Muscle layer of duodenum (tissue), 2 donors: ENCODE measurements at regions not wholly inside any gene's neighbourhood (a gene's known extent, or its start where the extent isn't known, plus 50 kb on each side); places are given as distances from the start of the nearest gene placed in this dataset.
"Not testable (repeated sequence)": the region's sequence is repeated elsewhere in the genome, so short reads cannot be mapped to it uniquely, and the experiment has no call there.

Experiments used
- H3K27ac ChIP-seq: one replicate; pipeline ENCODE4 v1.7.0; 2013; ENCODE audit warnings: mild to moderate bottlenecking, low read length
- H3K27me3 ChIP-seq: one replicate; pipeline ENCODE4 v1.7.0; 2013; ENCODE audit warnings: low read depth, mild to moderate bottlenecking, control low read depth, low read length
- H3K36me3 ChIP-seq, 2 donors: one replicate each; pipeline ENCODE4 v1.7.0; 2013; ENCODE audit warnings: low read length in 2 of 2, control low read depth in 1 of 2, mild to moderate bottlenecking in 1 of 2; ENCODE audit not compliant: insufficient read depth in 2 of 2, control insufficient read depth in 1 of 2
- H3K4me1 ChIP-seq, 2 donors: one replicate each; pipeline ENCODE4 v1.7.0; 2013; ENCODE audit warnings: low read length in 2 of 2, mild to moderate bottlenecking in 2 of 2, control low read depth in 1 of 2, moderate library complexity in 1 of 2; ENCODE audit not compliant: insufficient read depth in 2 of 2, control insufficient read depth in 1 of 2
- H3K4me3 ChIP-seq, 2 donors: one replicate each; pipeline ENCODE4 v1.7.0; 2013; ENCODE audit warnings: low read length in 2 of 2, low read depth in 1 of 2, mild to moderate bottlenecking in 1 of 2
- H3K9me3 ChIP-seq, 2 donors: one replicate each; pipeline ENCODE4 v1.7.0; 2013; ENCODE audit warnings: low read length in 2 of 2, control low read depth in 1 of 2, mild to moderate bottlenecking in 1 of 2; ENCODE audit not compliant: control insufficient read depth in 1 of 2
- donor health status: healthy.

DNA sequence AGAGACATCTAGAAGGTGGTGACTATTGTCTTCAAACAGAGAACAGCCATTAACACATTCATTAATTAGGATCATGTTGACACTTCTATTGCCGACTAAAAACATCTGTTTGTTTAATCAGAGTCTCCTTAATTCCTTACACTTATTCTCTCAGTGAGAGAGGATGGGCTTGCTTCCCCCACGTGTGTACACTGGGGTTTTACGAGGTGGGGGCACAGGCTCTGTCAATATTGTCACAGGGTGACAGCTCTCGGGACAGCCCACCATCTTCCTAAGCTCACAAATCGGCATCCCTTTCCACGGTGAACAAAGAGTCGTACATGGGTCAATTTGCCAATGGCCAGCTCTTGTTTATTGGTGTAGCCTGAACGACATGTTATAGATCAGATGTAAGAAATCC lies 413.2 kb downstream of the MIAT start:
- H3K27ac ChIP-seq, result no peak overlapping the region
- H3K36me3 ChIP-seq, result no peaks in the 10 kb centered on the region
- H3K9me3 ChIP-seq, result no peaks in the 10 kb centered on the region
- H3K4me1 ChIP-seq, result no peaks in the 10 kb centered on the region
- no peaks in the 10 kb centered on the region for H3K27me3 ChIP-seq
- H3K4me3 ChIP-seq, result no peak overlapping the region

DNA sequence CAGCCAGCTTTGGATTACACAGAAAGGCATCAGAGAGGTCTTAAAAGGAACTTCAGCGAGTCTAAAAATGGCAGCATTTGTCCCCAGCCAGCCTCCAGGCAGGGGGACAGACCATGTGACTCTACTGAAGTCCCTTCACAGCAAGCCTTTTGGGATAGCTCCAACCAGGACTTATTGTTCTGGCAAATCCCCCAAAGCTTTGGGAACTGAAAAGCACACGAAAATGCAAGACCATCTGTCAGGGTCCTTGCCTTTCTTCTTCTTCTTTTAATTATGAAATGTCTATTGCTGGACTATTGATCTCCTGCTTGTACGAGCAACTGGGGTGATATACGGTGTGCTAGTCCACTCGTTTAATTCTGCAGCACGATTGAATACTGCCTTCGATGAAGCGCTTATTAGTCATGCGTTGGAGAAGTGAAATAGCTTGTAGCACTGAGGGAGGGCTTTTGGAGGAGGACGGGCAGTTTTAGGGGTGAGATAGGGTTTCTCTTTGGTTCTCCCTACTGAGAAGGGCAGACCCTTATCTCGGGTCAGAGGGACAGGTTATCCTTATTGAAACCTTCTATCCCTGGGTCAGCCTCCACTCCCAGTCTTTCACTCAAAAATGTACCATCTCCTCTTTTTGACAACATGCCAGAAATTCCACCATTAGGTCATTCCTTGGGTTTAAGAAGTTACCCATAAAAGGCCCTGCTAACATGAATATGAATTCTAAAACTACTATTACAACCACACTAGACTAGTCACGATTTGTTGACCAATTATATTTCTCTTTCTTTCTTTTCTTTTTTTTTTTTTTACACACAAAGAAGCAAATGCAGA lies 416.4 kb downstream of the MIAT start:
- Histone ChIP-seq H3K36me3 (no peaks in the 10 kb centered on the region), H3K27ac (no peak overlapping the region), H3K9me3 (no peaks in the 10 kb centered on the region), H3K4me3 (no peak overlapping the region), H3K4me1 (no peaks in the 10 kb centered on the region), H3K27me3 (no peaks in the 10 kb centered on the region)

DNA sequence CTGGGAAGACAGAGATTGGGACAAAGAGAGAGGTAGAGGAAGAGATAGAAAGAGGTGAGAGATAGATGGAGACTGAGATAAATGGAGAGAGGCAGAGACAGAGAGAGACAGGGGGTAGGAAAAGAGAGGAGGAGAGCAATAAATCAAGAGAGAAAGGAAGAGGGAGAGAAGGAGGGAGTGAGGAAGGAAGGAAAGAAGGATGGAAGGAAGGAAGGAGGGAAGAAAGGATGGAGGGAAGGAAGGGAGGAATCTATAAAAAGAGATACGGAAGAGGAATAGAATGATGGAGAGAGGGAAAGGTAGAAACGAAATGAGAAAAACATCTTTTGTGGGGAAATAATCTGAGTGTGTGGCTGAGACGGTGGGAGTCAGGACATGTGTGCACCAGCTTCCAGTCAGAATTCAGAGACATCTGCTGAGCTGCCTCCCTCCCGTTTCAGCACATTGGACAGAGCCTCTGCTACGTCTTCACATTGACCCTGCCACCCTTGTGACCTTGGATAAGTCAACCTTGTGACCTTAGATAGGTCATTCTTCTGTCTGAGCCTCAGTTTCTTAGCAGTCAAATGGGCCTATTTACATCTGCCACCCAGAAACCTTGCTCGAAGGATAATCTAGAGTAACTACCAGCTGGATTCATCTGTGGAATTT lies 417.8 kb downstream of the MIAT start:
- Histone ChIP-seq H3K4me3 (no peak overlapping the region), H3K27ac (no peak overlapping the region), H3K4me1 (no peaks in the 10 kb centered on the region), H3K9me3 (no peaks in the 10 kb centered on the region), H3K36me3 (no peaks in the 10 kb centered on the region), H3K27me3 (no peaks in the 10 kb centered on the region)

DNA sequence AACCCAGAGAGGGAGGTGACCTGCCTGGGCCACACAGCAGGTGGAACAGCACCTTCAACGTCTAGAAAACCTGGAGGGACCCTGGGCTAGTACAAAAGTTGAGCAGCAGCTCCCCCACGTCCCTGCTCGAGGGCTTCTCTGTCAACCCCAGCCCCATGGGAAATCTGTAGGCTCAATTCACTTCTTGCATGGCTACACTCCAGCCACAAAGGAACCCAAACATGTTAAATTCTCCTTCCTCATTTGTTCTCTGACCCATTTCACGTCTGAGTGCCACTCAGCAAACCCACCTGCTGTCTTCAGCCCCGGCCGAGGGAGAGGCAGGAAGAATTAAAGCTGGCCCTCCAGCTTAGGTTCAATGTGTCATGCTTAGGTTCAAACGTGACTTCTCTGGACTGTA lies 418.5 kb downstream of the MIAT start:
- Histone ChIP-seq H3K9me3 (no peaks in the 10 kb centered on the region), H3K27me3 (no peaks in the 10 kb centered on the region), H3K27ac (no peak overlapping the region), H3K36me3 (no peaks in the 10 kb centered on the region), H3K4me3 (no peak overlapping the region), H3K4me1 (no peaks in the 10 kb centered on the region)

DNA sequence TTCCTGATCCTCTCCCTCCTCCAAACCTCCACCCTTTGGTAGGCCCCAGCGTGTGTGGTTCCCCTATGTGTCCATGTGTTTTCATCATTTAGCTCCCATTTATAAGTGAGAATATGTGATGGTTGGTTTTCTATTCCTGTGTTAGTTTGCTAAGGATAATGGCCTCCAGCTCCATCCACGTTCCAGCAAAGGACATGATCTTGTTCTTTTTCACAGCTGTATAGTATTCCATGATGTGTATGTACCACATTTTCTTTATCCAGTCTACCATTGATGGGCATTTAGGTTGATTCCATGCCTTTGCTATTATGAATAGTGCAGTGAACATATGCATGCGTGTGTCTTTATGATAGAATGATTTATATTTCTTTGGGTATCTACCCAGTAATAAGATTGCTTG lies 420.7 kb downstream of the MIAT start:
- H3K27me3 ChIP-seq, H3K4me1 ChIP-seq: not testable (repeated sequence)

DNA sequence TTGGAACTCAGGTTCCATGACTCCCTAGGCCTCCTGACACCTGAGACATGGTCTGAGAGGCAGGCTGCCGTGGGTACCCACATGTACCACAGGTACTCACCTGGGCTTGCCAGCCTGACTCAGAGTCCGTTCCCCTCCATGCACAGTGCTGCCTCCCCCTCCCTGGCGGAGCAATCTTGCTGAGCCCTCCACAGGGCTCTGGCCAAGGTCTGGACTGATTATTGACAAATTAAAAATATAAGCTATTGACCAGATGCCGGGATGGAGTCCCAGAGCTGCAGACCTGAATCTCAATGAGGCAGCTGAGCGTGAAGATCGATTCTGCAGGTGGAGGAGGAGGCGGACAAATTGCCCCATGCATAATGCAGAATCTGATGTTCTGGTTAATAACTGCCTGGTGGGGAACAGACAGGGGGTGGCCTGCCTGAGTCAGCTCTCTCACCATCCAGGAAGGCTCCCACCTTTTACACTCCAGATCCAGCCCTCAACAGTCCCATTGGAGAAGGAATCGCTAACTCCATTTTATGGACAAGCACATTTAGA lies 422.7 kb downstream of the MIAT start:
- Histone ChIP-seq H3K4me1 (no peaks in the 10 kb centered on the region), H3K27ac (no peak overlapping the region), H3K9me3 (no peaks in the 10 kb centered on the region), H3K4me3 (no peak overlapping the region), H3K36me3 (no peaks in the 10 kb centered on the region), H3K27me3 (no peaks in the 10 kb centered on the region)

More for the DNA sequence above, 420.7 kb downstream of the MIAT start:
- not testable (repeated sequence) for H3K4me3 ChIP-seq, H3K36me3 ChIP-seq, H3K9me3 ChIP-seq, H3K27ac ChIP-seq

DNA sequence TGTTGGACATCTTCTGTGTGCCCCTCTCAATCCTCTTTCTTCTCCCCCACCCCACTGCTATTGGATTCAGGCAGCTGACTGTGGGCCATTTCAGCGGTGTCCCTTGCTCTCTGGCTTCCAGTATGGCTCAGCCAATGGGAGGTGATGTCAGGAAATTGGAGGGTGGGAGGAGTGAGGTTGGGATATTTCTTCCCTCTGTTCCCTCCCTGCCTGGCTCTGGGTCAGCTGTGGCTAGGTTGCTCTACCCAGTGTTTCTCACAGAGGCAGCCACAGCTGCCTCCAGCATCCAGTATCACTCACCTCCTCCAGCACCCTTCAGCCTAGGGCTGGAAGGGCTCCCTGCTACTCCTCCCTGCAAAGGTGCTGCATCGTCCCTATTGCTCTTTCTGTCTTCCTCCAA lies 423.5 kb downstream of the MIAT start:
- Histone ChIP-seq H3K36me3 (no peaks in the 10 kb centered on the region), H3K27me3 (no peaks in the 10 kb centered on the region), H3K4me1 (no peaks in the 10 kb centered on the region), H3K9me3 (no peaks in the 10 kb centered on the region), H3K4me3 (no peak overlapping the region), H3K27ac (no peak overlapping the region)

DNA sequence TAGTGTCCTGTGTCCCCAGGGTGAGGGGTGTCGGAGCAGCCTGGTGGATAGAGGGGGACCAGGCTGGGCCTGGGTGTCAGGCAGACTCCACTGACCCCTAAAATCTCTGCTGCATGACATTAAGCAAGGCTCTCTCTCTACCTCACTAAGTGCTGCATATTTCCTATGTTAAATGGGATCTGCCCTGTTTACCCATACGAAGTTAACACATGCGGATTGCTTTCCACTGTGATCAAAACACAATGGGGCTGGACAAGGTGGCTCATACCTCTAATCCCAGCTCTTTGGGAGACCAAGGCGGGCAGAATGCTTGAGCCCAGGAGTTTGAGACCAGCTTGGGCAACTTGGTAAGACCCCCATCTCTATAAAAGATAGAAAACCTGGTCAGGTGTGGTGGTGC lies 426.2 kb downstream of the MIAT start:
- Histone ChIP-seq H3K36me3 (no peaks in the 10 kb centered on the region), H3K27ac (no peak overlapping the region), H3K4me1 (no peaks in the 10 kb centered on the region), H3K9me3 (no peaks in the 10 kb centered on the region), H3K27me3 (no peaks in the 10 kb centered on the region), H3K4me3 (no peak overlapping the region)

DNA sequence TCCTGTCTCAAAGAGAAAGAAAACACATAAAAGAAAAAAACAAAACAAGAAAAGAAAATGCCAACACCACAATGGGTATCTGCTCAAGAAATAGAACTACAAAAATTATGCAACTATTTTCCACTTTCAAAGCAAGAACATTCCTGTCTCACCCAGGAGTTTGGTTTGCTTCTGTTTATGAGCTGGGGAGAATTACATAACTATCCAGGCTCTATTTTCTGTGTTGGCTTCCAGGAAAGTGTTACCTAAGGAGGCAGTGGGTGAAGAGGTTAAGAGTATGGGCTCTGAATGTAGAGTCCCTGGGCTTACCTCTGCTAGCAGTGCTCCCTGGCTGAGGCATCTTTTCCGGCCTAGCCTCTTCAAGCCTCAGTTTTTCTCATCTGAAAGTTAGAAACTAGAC lies 426.7 kb downstream of the MIAT start:
- no peak overlapping the region for H3K27ac ChIP-seq
- no peaks in the 10 kb centered on the region for H3K36me3 ChIP-seq
- no peak overlapping the region for H3K4me3 ChIP-seq
- H3K9me3 ChIP-seq, result no peaks in the 10 kb centered on the region
- no peaks in the 10 kb centered on the region for H3K4me1 ChIP-seq
- H3K27me3 ChIP-seq, result no peaks in the 10 kb centered on the region

DNA sequence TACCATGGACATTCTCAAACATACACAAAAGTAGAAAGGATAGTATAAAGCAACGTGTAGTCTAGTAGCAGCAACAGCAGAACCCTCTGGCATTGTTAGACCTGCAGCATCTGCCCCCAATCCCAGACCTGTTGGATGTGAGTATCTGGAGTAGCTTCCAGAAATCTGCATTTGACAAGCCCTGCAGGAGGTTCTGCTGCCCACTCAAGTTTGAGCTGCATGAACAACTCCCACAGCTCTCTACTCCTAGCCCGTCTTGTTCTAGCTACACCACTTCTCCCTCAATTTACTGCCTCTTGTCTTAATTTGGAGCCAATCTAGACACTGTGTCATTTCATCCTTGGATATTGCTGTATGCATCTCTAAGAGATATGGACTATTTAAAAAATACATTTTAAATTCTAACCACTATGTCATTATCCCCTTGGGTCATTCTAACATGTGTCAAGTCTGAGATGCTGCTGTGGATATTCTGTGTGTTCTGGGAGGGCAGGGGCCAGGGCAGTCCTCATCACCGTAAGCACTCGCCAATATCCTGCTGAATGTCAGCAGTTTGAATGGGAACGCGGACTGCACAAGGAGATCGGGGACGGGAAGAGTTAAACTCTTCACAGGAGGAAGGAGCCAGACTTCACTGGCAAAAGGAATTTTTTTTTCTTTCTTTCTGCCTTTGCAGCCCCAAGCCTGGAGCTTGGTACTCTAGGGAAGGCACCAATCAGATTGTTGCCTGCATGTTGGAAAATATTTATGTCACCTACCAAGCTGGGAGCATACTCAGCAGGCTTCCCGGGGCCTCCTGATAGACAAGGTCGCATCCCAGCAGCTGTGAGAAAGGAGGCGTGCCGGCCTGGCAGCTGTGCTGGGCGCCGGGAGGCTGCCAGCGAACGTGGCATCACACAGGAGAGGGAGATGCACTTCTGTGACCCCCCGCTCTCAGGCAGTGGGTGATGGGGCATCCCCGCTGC lies 429.0 kb downstream of the MIAT start:
- Histone ChIP-seq H3K4me3 (no peak overlapping the region), H3K36me3 (no peaks in the 10 kb centered on the region), H3K9me3 (no peaks in the 10 kb centered on the region), H3K4me1 (no peaks in the 10 kb centered on the region), H3K27me3 (no peaks in the 10 kb centered on the region), H3K27ac (no peak overlapping the region)

DNA sequence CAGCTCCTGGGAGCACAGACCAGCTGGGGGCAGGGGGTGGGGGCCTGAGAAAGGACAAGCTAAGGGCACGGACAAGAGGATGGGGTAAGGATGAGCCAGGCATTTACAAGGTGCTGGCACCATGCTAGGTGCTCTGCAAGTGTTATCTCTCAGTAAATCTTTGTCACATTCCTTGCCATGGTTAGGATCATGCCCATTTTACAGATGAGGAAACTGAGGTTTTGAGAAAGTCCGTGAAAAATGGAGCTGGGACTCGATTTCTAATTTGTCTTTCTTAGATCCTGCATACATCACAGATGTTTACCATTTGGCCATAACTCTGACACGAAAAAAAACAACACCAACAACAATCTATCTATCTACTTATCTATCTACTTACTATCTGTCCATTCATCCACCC lies 429.7 kb downstream of the MIAT start:
- no peaks in the 10 kb centered on the region for H3K4me1 ChIP-seq
- H3K27ac ChIP-seq, result no peak overlapping the region
- H3K4me3 ChIP-seq, result no peak overlapping the region
- H3K27me3 ChIP-seq, result no peaks in the 10 kb centered on the region
- H3K9me3 ChIP-seq, result no peaks in the 10 kb centered on the region
- no peaks in the 10 kb centered on the region for H3K36me3 ChIP-seq
